Keratinocyte (primary cell): ENCODE measurements at regions not wholly inside any gene's neighbourhood (a gene's known extent, or its start where the extent isn't known, plus 50 kb on each side); places are given as distances from the start of the nearest gene placed in this dataset.

ENCODE experiments used
- DNase-seq: peaks from one replicate; pipeline ENCODE4 v3.0.0-alpha.2; 2011; ENCODE audit warnings: low read depth, missing footprints, low spot score
- FAIRE-seq: peaks from 2 replicates; lab custom pipeline; 2011; peaks lifted over from hg19 to GRCh38; lab: Jason Lieb, UNC
- H2AFZ ChIP-seq: 2 replicates; pipeline ENCODE4 v1.6.0; 2012; ENCODE audit warnings: low read length, control low read depth, inconsistent platforms; ENCODE audit not compliant: control insufficient read depth
- H3K27ac ChIP-seq: 2 replicates; pipeline ENCODE4 v1.5.1; 2011; ENCODE audit warnings: low read length; ENCODE audit not compliant: control insufficient read depth, insufficient read depth
- H3K27me3 ChIP-seq: 3 replicates; pipeline ENCODE4 v1.6.0; 2011; ENCODE audit warnings: low read length; ENCODE audit not compliant: control insufficient read depth, insufficient read depth; ENCODE audit errors: extremely low read depth
- H3K36me3 ChIP-seq, 2 experiments: 2 replicates in 1 of 2; 3 replicates in 1 of 2; pipeline ENCODE4 v1.5.1; 2011; ENCODE audit warnings: low read length in 2 of 2, mild to moderate bottlenecking in 1 of 2; ENCODE audit not compliant: control insufficient read depth in 2 of 2, insufficient read depth in 2 of 2; ENCODE audit errors: extremely low read depth in 1 of 2
- H3K4me1 ChIP-seq: 3 replicates; pipeline ENCODE4 v1.5.1; 2011; ENCODE audit warnings: low read length; ENCODE audit not compliant: control insufficient read depth, insufficient read depth; ENCODE audit errors: extremely low read depth
- H3K4me2 ChIP-seq: 3 replicates; pipeline ENCODE4 v1.6.0; 2011; ENCODE audit warnings: low read depth, low read length; ENCODE audit not compliant: control insufficient read depth, insufficient read depth; ENCODE audit errors: extremely low read depth
- H3K4me3 ChIP-seq, 3 experiments: fragments of 200-600 bp in 1 of 3; sonication (generic) in 1 of 3; 2 replicates in 2 of 3; 3 replicates in 1 of 3; pipeline ENCODE4 v1.5.1; 2011 to 2016; ENCODE audit warnings: low read length in 3 of 3, mild to moderate bottlenecking in 3 of 3, control low read depth in 2 of 3, inconsistent platforms in 1 of 3, low read depth in 1 of 3, mixed read lengths in 1 of 3, mixed run types in 1 of 3, moderate library complexity in 1 of 3; ENCODE audit not compliant: control insufficient read depth in 2 of 3, insufficient read depth in 2 of 3; ENCODE audit errors: extremely low read depth in 1 of 3
- H3K79me2 ChIP-seq: 2 replicates; pipeline ENCODE4 v1.6.0; 2012; ENCODE audit warnings: low read length; ENCODE audit not compliant: control insufficient read depth, insufficient read depth
- H3K9ac ChIP-seq: 3 replicates; pipeline ENCODE4 v1.6.0; 2011; ENCODE audit warnings: low read length; ENCODE audit not compliant: control insufficient read depth, insufficient read depth; ENCODE audit errors: extremely low read depth
- H3K9me1 ChIP-seq: 3 replicates; pipeline ENCODE4 v1.6.0; 2011; ENCODE audit warnings: low read length; ENCODE audit not compliant: control insufficient read depth, insufficient read depth; ENCODE audit errors: extremely low read depth
- H3K9me3 ChIP-seq: 2 replicates; pipeline ENCODE4 v1.5.1; 2012; ENCODE audit warnings: low read depth, low read length; ENCODE audit not compliant: control insufficient read depth
- H4K20me1 ChIP-seq: 3 replicates; pipeline ENCODE4 v1.6.0; 2011; ENCODE audit warnings: low read length; ENCODE audit not compliant: control insufficient read depth, insufficient read depth; ENCODE audit errors: extremely low read depth
- EZH2 ChIP-seq: IDR thresholded peaks from one replicate; pipeline ENCODE4 v1.6.1; 2012; ENCODE audit warnings: inconsistent platforms, mild to moderate bottlenecking, low read length, moderate library complexity
- dilution Hi-C: fragments of 300-500 bp; cut with MboI; formaldehyde crosslinking; loops from one replicate; pipeline ENCODE4 v1.7.0; 2020; ENCODE audit warnings: low sequenced_read_pairs; ENCODE audit not compliant: extremely low pct_ligation_motif_present
- TF ChIP-seq, protein P1 (sequence below), 3 experiments: IDR thresholded peaks in 1 of 3; conservative IDR thresholded peaks in 1 of 3; optimal IDR thresholded peaks in 1 of 3; 2 replicates in 2 of 3; 3 replicates in 1 of 3; pipeline versions ENCODE3 to v1.5.1; 2011; ENCODE audit warnings: low read length in 3 of 3, mild to moderate bottlenecking in 3 of 3, moderate library complexity in 2 of 3, control low read depth in 1 of 3, inconsistent platforms in 1 of 3; ENCODE audit not compliant: insufficient read depth in 2 of 3; ENCODE audit errors: extremely low read depth in 1 of 3

- Histone ChIP-seq H3K9me1 (no peaks in the 10 kb centered on the region), H4K20me1 (no peaks in the 10 kb centered on the region), H3K79me2 (no peaks in the 10 kb centered on the region), H3K36me3 (no peaks in the 10 kb centered on the region), H3K9me3 (no peaks in the 10 kb centered on the region), H3K4me2 (no peak overlapping the region), H3K9ac (no peak overlapping the region), H3K27ac (no peak overlapping the region), H3K4me1 (no peaks in the 10 kb centered on the region), H3K27me3 (no peaks in the 10 kb centered on the region), H3K4me3 (no peak overlapping the region), H2AFZ (no peak overlapping the region)
- DNase-seq (no peak), FAIRE-seq (no peak)
- TF ChIP-seq EZH2 = no peak
- TF ChIP-seq, protein P1, sequence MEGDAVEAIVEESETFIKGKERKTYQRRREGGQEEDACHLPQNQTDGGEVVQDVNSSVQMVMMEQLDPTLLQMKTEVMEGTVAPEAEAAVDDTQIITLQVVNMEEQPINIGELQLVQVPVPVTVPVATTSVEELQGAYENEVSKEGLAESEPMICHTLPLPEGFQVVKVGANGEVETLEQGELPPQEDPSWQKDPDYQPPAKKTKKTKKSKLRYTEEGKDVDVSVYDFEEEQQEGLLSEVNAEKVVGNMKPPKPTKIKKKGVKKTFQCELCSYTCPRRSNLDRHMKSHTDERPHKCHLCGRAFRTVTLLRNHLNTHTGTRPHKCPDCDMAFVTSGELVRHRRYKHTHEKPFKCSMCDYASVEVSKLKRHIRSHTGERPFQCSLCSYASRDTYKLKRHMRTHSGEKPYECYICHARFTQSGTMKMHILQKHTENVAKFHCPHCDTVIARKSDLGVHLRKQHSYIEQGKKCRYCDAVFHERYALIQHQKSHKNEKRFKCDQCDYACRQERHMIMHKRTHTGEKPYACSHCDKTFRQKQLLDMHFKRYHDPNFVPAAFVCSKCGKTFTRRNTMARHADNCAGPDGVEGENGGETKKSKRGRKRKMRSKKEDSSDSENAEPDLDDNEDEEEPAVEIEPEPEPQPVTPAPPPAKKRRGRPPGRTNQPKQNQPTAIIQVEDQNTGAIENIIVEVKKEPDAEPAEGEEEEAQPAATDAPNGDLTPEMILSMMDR (optimal IDR thresholded peaks at IDR 0.05 in 1 of 3, IDR thresholded peaks at IDR 0.05 in 1 of 3, conservative IDR thresholded peaks at IDR 0.05 in 1 of 3; ENCODE audit: extremely low read depth in 1 of 3, insufficient read depth in 2 of 3, low read length in 3 of 3) = no peak
- dilution Hi-C loops = no loop called here
Observed at GRCh38 chr2:7333960-7334493, 416.8 kb downstream of the RNF144A start.

- no peak overlapping the region for H3K27ac ChIP-seq
- H3K79me2 ChIP-seq = no peaks in the 10 kb centered on the region
- dilution Hi-C loops = no loop called here
- no peak overlapping the region for H3K9ac ChIP-seq
- FAIRE-seq (no peak), DNase-seq (no peak)
- no peaks in the 10 kb centered on the region for H3K27me3 ChIP-seq
- H3K4me1 ChIP-seq = no peaks in the 10 kb centered on the region
- no peaks in the 10 kb centered on the region for H3K36me3 ChIP-seq
- H3K4me3 ChIP-seq = no peak overlapping the region
- TF ChIP-seq, protein P1 (optimal IDR thresholded peaks at IDR 0.05 in 1 of 3, IDR thresholded peaks at IDR 0.05 in 1 of 3, conservative IDR thresholded peaks at IDR 0.05 in 1 of 3; ENCODE audit: extremely low read depth in 1 of 3, insufficient read depth in 2 of 3, low read length in 3 of 3) = no peak
- TF ChIP-seq EZH2 = no peak
- no peak overlapping the region for H3K4me2 ChIP-seq
- no peaks in the 10 kb centered on the region for H3K9me3 ChIP-seq
- no peak overlapping the region for H2AFZ ChIP-seq
- no peaks in the 10 kb centered on the region for H4K20me1 ChIP-seq
- no peaks in the 10 kb centered on the region for H3K9me1 ChIP-seq
Observed at GRCh38 chr2:7338961-7339360, 421.7 kb downstream of the RNF144A start.
